GM23338 (cell line): ENCODE measurements at regions not wholly inside any gene's neighbourhood (a gene's known extent, or its start where the extent isn't known, plus 50 kb on each side); places are given as distances from the start of the nearest gene placed in this dataset.

ENCODE experiments used
- ATAC-seq: fragments of 200-7000 bp; cut with Tn5 transposase; 3 replicates; pipeline ENCODE4 v1.9.1; 2020
- DNase-seq: peaks from one replicate; pipeline ENCODE4 v3.0.0-alpha.2; 2015; ENCODE audit warnings: low spot score
- H2AFZ ChIP-seq: fragments of 200-600 bp; sonication (generic); 2 replicates; pipeline ENCODE4 v1.8.0; 2016; ENCODE audit warnings: antibody characterized with exemption, mild to moderate bottlenecking, moderate library complexity
- H3F3A ChIP-seq: fragments of 200-600 bp; sonication (generic); replicated peaks from 2 replicates; pipeline ENCODE4 v1.8.0; 2017; ENCODE audit warnings: antibody characterized with exemption, mixed run types, low read depth
- H3K27ac ChIP-seq: fragments of 200-600 bp; sonication (generic); 2 replicates; pipeline ENCODE4 v1.6.1; 2016; ENCODE audit warnings: low read depth
- H3K27me3 ChIP-seq: fragments of 200-600 bp; sonication (generic); 2 replicates; pipeline ENCODE4 v1.8.0; 2016; ENCODE audit warnings: mild to moderate bottlenecking, mixed run types, moderate library complexity; ENCODE audit not compliant: insufficient read depth
- H3K36me3 ChIP-seq: fragments of 200-600 bp; sonication (generic); 2 replicates; pipeline ENCODE4 v1.8.0; 2016; ENCODE audit warnings: mild to moderate bottlenecking; ENCODE audit not compliant: insufficient read depth
- H3K4me1 ChIP-seq: fragments of 200-600 bp; sonication (generic); 2 replicates; pipeline ENCODE4 v1.8.0; 2016; ENCODE audit warnings: mild to moderate bottlenecking, moderate library complexity; ENCODE audit not compliant: insufficient read depth
- H3K4me2 ChIP-seq: fragments of 200-600 bp; sonication (generic); 2 replicates; pipeline ENCODE4 v1.7.1; 2017; ENCODE audit warnings: mixed run types
- H3K4me3 ChIP-seq: fragments of 200-600 bp; sonication (generic); 2 replicates; pipeline ENCODE4 v1.6.1; 2016; ENCODE audit warnings: mixed run types
- H3K79me2 ChIP-seq: fragments of 200-600 bp; sonication (generic); replicated peaks from 2 replicates; pipeline ENCODE4 v1.8.0; 2017; ENCODE audit warnings: mild to moderate bottlenecking; ENCODE audit not compliant: insufficient read depth
- H3K9me2 ChIP-seq: fragments of 200-600 bp; sonication (generic); 2 replicates; pipeline ENCODE4 v1.8.0; 2017; ENCODE audit not compliant: insufficient read depth
- H4K20me1 ChIP-seq: fragments of 200-600 bp; sonication (generic); replicated peaks from 2 replicates; pipeline ENCODE4 v1.8.0; 2017; ENCODE audit warnings: mild to moderate bottlenecking; ENCODE audit not compliant: insufficient read depth
- H3K27ac Mint-ChIP-seq: 2 replicates; pipeline ENCODE4 v1.8.0; 2020; ENCODE audit warnings: inconsistent platforms, mild to moderate bottlenecking, moderate library complexity, mixed read lengths
- H3K27me3 Mint-ChIP-seq: 3 replicates; pipeline ENCODE4 v1.8.0; 2022; ENCODE audit warnings: low read depth, mild to moderate bottlenecking, moderate library complexity, mixed read lengths, inconsistent platforms; ENCODE audit not compliant: insufficient read depth, poor library complexity
- H3K36me3 Mint-ChIP-seq: 3 replicates; pipeline ENCODE4 v1.8.0; 2021; ENCODE audit warnings: low read depth, mild to moderate bottlenecking, inconsistent platforms, moderate library complexity, mixed read lengths
- H3K4me1 Mint-ChIP-seq: 3 replicates; pipeline ENCODE4 v1.8.0; 2020; ENCODE audit warnings: mild to moderate bottlenecking, inconsistent platforms, mixed read lengths
- H3K4me3 Mint-ChIP-seq: 3 replicates; pipeline ENCODE4 v1.8.0; 2021; ENCODE audit warnings: moderate library complexity, mild to moderate bottlenecking, inconsistent platforms, mixed read lengths
- H3K9me3 Mint-ChIP-seq: 3 replicates; pipeline ENCODE4 v1.8.0; 2020; ENCODE audit warnings: moderate library complexity, mild to moderate bottlenecking, inconsistent platforms, mixed read lengths
- CREB1 ChIP-seq: fragments of 250-450 bp; sonication (Bioruptor Pico); IDR thresholded peaks from 2 replicates; pipeline ENCODE4 v1.5.0; 2020; ENCODE audit warnings: low read depth, mild to moderate bottlenecking, moderate library complexity
- EZH2 ChIP-seq: fragments of 200-600 bp; sonication (generic); IDR thresholded peaks from one replicate; pipeline ENCODE4 v1.8.0; 2017; ENCODE audit warnings: antibody characterized with exemption, mild to moderate bottlenecking, low read depth; ENCODE audit not compliant: unreplicated experiment
- JUNB ChIP-seq: IDR thresholded peaks from one replicate; pipeline ENCODE4 v1.6.1; 2016; ENCODE audit warnings: antibody characterized with exemption; ENCODE audit not compliant: unreplicated experiment
- NANOG ChIP-seq: IDR thresholded peaks from 2 replicates; pipeline ENCODE4 v1.6.1; 2016; ENCODE audit warnings: antibody characterized with exemption, borderline replicate concordance
- POLR2AphosphoS5 ChIP-seq: IDR thresholded peaks from 2 replicates; pipeline ENCODE4 v1.6.1; 2016; ENCODE audit warnings: antibody characterized with exemption, low read depth
- STAT1 ChIP-seq: IDR thresholded peaks from one replicate; pipeline ENCODE4 v1.6.1; 2016; ENCODE audit warnings: antibody characterized with exemption; ENCODE audit not compliant: unreplicated experiment
- ZNF114 ChIP-seq: fragments of 250-450 bp; sonication (Bioruptor Pico); IDR thresholded peaks from 2 replicates; pipeline ENCODE4 v1.5.0; 2020; ENCODE audit warnings: mild to moderate bottlenecking, moderate library complexity
- TF ChIP-seq, protein P1 (sequence below): fragments of 250-450 bp; sonication (Bioruptor Pico); IDR thresholded peaks from 2 replicates; pipeline ENCODE4 v1.5.0; 2020; ENCODE audit warnings: mild to moderate bottlenecking, moderate library complexity
- TF ChIP-seq, protein P2 (sequence below): IDR thresholded peaks from 2 replicates; pipeline ENCODE4 v1.6.1; 2016; ENCODE audit warnings: antibody characterized with exemption
- TF ChIP-seq, protein P3 (sequence below): IDR thresholded peaks from one replicate; pipeline ENCODE4 v1.6.1; 2018; ENCODE audit warnings: antibody characterized with exemption; ENCODE audit not compliant: unreplicated experiment

DNA sequence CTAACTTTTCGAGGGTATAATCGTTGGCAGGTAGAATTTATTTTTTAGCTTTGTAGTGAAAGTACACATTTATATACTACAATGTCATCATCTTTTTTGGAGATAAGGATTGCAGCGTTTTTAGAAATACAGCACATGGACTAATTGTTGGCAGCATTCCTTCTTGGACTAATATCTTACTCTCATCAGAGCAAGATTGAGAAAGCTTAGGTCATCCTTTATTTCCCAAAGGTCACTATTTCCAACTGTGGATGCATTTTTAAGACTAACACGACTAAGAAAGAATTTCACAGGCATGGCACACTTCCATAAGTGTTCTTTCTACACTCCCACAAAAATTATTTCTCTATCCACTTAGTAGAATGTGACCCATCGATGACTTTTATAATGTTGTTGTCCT, 732.3 kb downstream of the NCAM2 start (continued):
- TF ChIP-seq STAT1 (no peak), CREB1 (no peak), NANOG (no peak), EZH2 (no peak)

DNA sequence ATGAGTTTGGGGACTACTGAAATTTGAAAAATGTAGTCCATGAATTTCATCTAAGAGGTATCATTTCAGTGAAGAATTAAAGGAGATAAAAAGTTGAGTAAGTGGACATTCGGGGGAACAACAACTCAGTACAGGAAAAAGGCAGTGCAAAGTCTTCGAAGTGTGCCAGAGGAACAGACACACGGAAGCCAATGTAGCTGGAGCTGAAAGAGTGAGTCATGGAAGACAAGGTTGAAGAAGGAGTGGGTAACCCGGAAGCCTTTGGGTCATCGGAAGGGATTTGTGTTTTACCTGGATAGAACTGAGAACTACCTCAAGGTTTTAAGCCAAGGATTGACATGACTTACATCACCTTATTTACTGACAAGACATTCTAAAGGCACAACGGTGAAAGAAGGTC, 733.4 kb downstream of the NCAM2 start:
- no peak for TF ChIP-seq STAT1
- no peak for TF ChIP-seq CREB1
- TF ChIP-seq ZNF114 (CRISPR knock-in tag), result no peak

DNA sequence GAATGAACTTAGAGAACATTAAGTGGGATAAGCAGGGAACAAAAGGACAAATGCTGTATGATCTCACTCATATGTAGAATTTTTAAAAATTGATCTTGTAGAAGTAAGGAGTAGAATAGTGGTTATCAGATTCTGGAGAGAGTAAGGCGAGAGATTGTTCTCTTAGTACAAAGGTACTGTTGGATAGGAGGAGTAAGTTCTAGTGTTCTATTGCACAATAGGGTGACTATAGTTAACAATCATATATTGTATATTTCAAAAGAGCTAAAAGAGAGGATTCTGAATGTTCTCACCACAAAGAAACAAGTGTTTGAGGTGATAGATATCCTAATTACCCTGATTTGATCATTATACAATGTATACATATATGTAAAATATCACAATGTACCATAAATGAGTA, 735.9 kb downstream of the NCAM2 start:
- H2AFZ ChIP-seq, result no peak overlapping the region
- H3K27me3 Mint-ChIP-seq, result no peaks in the 10 kb centered on the region

More for the DNA sequence above, 733.4 kb downstream of the NCAM2 start:
- no peaks in the 10 kb centered on the region for H3K36me3 Mint-ChIP-seq
- H3K79me2 ChIP-seq, result no peaks in the 10 kb centered on the region
- H3K4me1 Mint-ChIP-seq, result no peaks in the 10 kb centered on the region
- no peak overlapping the region for H3K4me3 Mint-ChIP-seq
- no peak overlapping the region for H3K4me3 ChIP-seq
- no peaks in the 10 kb centered on the region for H3K9me2 ChIP-seq
- no peak overlapping the region for H3K27ac ChIP-seq
- no peaks in the 10 kb centered on the region for H3K27me3 ChIP-seq
- H3K36me3 ChIP-seq, result no peaks in the 10 kb centered on the region
- ATAC-seq, result no peak
- H3K27ac Mint-ChIP-seq, result no peak overlapping the region
- H3K9me3 Mint-ChIP-seq, result no peaks in the 10 kb centered on the region
- H3K4me2 ChIP-seq, result no peak overlapping the region
- no peak overlapping the region for H2AFZ ChIP-seq
- DNase-seq, result no peak
- H3K27me3 Mint-ChIP-seq, result no peaks in the 10 kb centered on the region
- no peaks in the 10 kb centered on the region for H3K4me1 ChIP-seq
- no peaks in the 10 kb centered on the region for H4K20me1 ChIP-seq
- no peaks in the 10 kb centered on the region for H3F3A ChIP-seq

More for the DNA sequence above, 735.9 kb downstream of the NCAM2 start:
- Histone ChIP-seq H3K9me2 (no peaks in the 10 kb centered on the region), H3K79me2 (no peaks in the 10 kb centered on the region), H3K4me3 (no peak overlapping the region), H3K27me3 (no peaks in the 10 kb centered on the region), H3F3A (no peaks in the 10 kb centered on the region), H4K20me1 (no peaks in the 10 kb centered on the region), H3K27ac (no peak overlapping the region), H3K4me2 (no peak overlapping the region), H3K36me3 (no peaks in the 10 kb centered on the region), H3K4me1 (no peaks in the 10 kb centered on the region)
- no peaks in the 10 kb centered on the region for H3K36me3 Mint-ChIP-seq
- no peaks in the 10 kb centered on the region for H3K4me1 Mint-ChIP-seq
- ATAC-seq, result no peak
- no peak overlapping the region for H3K4me3 Mint-ChIP-seq
- TF ChIP-seq, protein P1, sequence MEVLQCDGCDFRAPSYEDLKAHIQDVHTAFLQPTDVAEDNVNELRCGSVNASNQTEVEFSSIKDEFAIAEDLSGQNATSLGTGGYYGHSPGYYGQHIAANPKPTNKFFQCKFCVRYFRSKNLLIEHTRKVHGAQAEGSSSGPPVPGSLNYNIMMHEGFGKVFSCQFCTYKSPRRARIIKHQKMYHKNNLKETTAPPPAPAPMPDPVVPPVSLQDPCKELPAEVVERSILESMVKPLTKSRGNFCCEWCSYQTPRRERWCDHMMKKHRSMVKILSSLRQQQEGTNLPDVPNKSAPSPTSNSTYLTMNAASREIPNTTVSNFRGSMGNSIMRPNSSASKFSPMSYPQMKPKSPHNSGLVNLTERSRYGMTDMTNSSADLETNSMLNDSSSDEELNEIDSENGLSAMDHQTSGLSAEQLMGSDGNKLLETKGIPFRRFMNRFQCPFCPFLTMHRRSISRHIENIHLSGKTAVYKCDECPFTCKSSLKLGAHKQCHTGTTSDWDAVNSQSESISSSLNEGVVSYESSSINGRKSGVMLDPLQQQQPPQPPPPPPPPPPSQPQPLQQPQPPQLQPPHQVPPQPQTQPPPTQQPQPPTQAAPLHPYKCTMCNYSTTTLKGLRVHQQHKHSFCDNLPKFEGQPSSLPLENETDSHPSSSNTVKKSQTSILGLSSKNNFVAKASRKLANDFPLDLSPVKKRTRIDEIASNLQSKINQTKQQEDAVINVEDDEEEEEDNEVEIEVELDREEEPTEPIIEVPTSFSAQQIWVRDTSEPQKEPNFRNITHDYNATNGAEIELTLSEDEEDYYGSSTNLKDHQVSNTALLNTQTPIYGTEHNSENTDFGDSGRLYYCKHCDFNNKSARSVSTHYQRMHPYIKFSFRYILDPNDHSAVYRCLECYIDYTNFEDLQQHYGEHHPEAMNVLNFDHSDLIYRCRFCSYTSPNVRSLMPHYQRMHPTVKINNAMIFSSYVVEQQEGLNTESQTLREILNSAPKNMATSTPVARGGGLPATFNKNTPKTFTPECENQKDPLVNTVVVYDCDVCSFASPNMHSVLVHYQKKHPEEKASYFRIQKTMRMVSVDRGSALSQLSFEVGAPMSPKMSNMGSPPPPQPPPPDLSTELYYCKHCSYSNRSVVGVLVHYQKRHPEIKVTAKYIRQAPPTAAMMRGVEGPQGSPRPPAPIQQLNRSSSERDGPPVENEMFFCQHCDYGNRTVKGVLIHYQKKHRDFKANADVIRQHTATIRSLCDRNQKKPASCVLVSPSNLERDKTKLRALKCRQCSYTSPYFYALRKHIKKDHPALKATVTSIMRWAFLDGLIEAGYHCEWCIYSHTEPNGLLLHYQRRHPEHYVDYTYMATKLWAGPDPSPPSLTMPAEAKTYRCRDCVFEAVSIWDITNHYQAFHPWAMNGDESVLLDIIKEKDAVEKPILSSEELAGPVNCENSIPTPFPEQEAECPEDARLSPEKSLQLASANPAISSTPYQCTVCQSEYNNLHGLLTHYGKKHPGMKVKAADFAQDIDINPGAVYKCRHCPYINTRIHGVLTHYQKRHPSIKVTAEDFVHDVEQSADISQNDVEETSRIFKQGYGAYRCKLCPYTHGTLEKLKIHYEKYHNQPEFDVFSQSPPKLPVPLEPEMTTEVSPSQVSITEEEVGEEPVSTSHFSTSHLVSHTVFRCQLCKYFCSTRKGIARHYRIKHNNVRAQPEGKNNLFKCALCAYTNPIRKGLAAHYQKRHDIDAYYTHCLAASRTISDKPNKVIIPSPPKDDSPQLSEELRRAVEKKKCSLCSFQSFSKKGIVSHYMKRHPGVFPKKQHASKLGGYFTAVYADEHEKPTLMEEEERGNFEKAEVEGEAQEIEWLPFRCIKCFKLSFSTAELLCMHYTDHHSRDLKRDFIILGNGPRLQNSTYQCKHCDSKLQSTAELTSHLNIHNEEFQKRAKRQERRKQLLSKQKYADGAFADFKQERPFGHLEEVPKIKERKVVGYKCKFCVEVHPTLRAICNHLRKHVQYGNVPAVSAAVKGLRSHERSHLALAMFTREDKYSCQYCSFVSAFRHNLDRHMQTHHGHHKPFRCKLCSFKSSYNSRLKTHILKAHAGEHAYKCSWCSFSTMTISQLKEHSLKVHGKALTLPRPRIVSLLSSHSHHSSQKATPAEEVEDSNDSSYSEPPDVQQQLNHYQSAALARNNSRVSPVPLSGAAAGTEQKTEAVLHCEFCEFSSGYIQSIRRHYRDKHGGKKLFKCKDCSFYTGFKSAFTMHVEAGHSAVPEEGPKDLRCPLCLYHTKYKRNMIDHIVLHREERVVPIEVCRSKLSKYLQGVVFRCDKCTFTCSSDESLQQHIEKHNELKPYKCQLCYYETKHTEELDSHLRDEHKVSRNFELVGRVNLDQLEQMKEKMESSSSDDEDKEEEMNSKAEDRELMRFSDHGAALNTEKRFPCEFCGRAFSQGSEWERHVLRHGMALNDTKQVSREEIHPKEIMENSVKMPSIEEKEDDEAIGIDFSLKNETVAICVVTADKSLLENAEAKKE (CRISPR knock-in tag), result no peak
- TF ChIP-seq ZNF114 (CRISPR knock-in tag) (no peak), POLR2AphosphoS5 (no peak), JUNB (no peak), STAT1 (no peak), EZH2 (no peak)
- TF ChIP-seq, protein P2, sequence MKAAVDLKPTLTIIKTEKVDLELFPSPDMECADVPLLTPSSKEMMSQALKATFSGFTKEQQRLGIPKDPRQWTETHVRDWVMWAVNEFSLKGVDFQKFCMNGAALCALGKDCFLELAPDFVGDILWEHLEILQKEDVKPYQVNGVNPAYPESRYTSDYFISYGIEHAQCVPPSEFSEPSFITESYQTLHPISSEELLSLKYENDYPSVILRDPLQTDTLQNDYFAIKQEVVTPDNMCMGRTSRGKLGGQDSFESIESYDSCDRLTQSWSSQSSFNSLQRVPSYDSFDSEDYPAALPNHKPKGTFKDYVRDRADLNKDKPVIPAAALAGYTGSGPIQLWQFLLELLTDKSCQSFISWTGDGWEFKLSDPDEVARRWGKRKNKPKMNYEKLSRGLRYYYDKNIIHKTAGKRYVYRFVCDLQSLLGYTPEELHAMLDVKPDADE, result no peak
- TF ChIP-seq, protein P3, sequence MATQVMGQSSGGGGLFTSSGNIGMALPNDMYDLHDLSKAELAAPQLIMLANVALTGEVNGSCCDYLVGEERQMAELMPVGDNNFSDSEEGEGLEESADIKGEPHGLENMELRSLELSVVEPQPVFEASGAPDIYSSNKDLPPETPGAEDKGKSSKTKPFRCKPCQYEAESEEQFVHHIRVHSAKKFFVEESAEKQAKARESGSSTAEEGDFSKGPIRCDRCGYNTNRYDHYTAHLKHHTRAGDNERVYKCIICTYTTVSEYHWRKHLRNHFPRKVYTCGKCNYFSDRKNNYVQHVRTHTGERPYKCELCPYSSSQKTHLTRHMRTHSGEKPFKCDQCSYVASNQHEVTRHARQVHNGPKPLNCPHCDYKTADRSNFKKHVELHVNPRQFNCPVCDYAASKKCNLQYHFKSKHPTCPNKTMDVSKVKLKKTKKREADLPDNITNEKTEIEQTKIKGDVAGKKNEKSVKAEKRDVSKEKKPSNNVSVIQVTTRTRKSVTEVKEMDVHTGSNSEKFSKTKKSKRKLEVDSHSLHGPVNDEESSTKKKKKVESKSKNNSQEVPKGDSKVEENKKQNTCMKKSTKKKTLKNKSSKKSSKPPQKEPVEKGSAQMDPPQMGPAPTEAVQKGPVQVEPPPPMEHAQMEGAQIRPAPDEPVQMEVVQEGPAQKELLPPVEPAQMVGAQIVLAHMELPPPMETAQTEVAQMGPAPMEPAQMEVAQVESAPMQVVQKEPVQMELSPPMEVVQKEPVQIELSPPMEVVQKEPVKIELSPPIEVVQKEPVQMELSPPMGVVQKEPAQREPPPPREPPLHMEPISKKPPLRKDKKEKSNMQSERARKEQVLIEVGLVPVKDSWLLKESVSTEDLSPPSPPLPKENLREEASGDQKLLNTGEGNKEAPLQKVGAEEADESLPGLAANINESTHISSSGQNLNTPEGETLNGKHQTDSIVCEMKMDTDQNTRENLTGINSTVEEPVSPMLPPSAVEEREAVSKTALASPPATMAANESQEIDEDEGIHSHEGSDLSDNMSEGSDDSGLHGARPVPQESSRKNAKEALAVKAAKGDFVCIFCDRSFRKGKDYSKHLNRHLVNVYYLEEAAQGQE, result no peak
- no peak for DNase-seq
- H3K9me3 Mint-ChIP-seq, result no peaks in the 10 kb centered on the region
- H3K27ac Mint-ChIP-seq, result no peak overlapping the region
